Adrenal gland (tissue), 9 donors: ENCODE measurements at regions not wholly inside any gene's neighbourhood (a gene's known extent, or its start where the extent isn't known, plus 50 kb on each side); places are given as distances from the start of the nearest gene placed in this dataset.
"Not testable (repeated sequence)": the region's sequence is repeated elsewhere in the genome, so short reads cannot be mapped to it uniquely, and the experiment has no call there.

Experiments
- DNase-seq, 7 donors: peaks; one replicate each; pipeline ENCODE4 v3.0.0-alpha.2; 2019 to 2020
- H3K27ac ChIP-seq, 5 donors: fragments of 200-600 bp; sonication (generic) in 4 of 5; 1 replicate in 3 of 5; 2 replicates in 2 of 5; pipeline versions ENCODE4 v1.5.1 to v1.8.0; 2016 to 2020; ENCODE audit warnings: mild to moderate bottlenecking in 1 of 5
- H3K27me3 ChIP-seq: fragments of 200-600 bp; 2 replicates; pipeline ENCODE4 v1.8.0; 2021
- H3K36me3 ChIP-seq, 2 donors: fragments of 200-600 bp; replicated peaks in 1 of 2; 1 replicate in 1 of 2; 2 replicates in 1 of 2; pipeline versions ENCODE4 v1.5.1 to v1.8.0; 2018 to 2022
- H3K4me1 ChIP-seq, 2 donors: fragments of 200-600 bp; replicated peaks in 1 of 2; 1 replicate in 1 of 2; 2 replicates in 1 of 2; pipeline versions ENCODE4 v1.5.1 to v1.8.0; 2018 to 2021
- H3K4me3 ChIP-seq, 4 donors: fragments of 200-600 bp; sonication (generic) in 3 of 4; one replicate each; pipeline ENCODE4 v1.5.1; 2016 to 2018
- H3K9me3 ChIP-seq, 3 donors: fragments of 200-600 bp; sonication (generic) in 1 of 3; replicated peaks in 1 of 3; 1 replicate in 2 of 3; 2 replicates in 1 of 3; pipeline versions ENCODE4 v1.5.1 to v1.8.0; 2016 to 2021
- POLR2A ChIP-seq, 2 donors: fragments of 450-650 bp; IDR thresholded peaks; one replicate each; pipeline ENCODE4 v1.6.1; 2017; ENCODE audit warnings: antibody characterized with exemption in 2 of 2, mild to moderate bottlenecking in 2 of 2, moderate library complexity in 1 of 2
- WGBS, 4 donors: extraction: QIAGEN DNeasy Blood & Tissue Kit in 2 of 4; methylation state at CpG; one replicate each; pipeline versions ENCODE4 v1.1.5 to v1.1.7; 2013 to 2017; 5-methylcytosine and 5-hydroxymethylcytosine counted together
- intact Hi-C, 2 donors: fragments of 100-400 bp; cut with DNase I; formaldehyde crosslinking; loops; one replicate each; pipeline versions ENCODE4 v1.14.1 to v1.15.0; 2022 to 2023
- TF ChIP-seq, protein P1 (sequence below), 6 experiments: fragments of 450-650 bp in 4 of 6; fragments of 200-600 bp in 2 of 6; sonication (generic) in 1 of 6; IDR thresholded peaks; 1 replicate in 5 of 6; 2 replicates in 1 of 6; pipeline versions ENCODE4 v1.5.1 to v1.8.0; 2016 to 2021; ENCODE audit warnings: antibody characterized with exemption in 6 of 6, mild to moderate bottlenecking in 2 of 6, moderate library complexity in 1 of 6
- donor health status: healthy with polysubstance abuse.
- donor health status: Bipolar disorder and iron deficiency.
- donor health status: DM: yes; HTN: yes; CAD: no.
- donor health status: DM: no; HTN: no; CAD: no.
- donor health status: DM: no; HTN: no; CAD: no.

DNA sequence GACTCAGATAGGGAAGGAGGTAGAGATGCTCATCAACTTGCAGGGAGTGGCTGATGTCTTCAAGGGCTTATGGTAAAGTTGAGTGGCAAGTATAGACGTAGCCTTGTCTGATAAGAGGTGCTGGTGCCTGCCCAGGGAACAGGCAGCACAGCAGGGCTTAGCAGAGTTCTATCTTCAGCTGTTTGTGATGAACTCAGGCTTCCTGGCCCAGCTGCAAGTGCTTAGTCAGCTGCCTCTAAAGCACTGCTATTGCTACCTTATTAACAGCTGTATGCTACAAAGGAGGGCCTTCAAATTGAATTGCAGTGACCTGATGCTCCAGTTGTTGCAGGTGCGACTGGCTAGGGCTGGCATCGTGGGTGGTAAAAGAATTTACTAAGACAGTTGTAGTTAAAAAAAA is 82.1 kb downstream of the TSN start:
- 70 to 82% (median 79%) methylated on average over 3 of the region's 3 CpGs for WGBS, 4 donors
- no peak overlapping the region for H3K27ac ChIP-seq
- H3K36me3 ChIP-seq, result no peaks in the 10 kb centered on the region

GRCh38 chr2:121838551-121838950 is 83.1 kb downstream of the TSN start:
- Histone ChIP-seq H3K4me3 (no peak overlapping the region), H3K27ac (no peak overlapping the region), H3K27me3 (no peaks in the 10 kb centered on the region), H3K36me3 (no peaks in the 10 kb centered on the region), H3K4me1 (no peaks in the 10 kb centered on the region), H3K9me3 (no peaks in the 10 kb centered on the region)
- intact Hi-C loops, result no loop called here
- TF ChIP-seq, protein P1, sequence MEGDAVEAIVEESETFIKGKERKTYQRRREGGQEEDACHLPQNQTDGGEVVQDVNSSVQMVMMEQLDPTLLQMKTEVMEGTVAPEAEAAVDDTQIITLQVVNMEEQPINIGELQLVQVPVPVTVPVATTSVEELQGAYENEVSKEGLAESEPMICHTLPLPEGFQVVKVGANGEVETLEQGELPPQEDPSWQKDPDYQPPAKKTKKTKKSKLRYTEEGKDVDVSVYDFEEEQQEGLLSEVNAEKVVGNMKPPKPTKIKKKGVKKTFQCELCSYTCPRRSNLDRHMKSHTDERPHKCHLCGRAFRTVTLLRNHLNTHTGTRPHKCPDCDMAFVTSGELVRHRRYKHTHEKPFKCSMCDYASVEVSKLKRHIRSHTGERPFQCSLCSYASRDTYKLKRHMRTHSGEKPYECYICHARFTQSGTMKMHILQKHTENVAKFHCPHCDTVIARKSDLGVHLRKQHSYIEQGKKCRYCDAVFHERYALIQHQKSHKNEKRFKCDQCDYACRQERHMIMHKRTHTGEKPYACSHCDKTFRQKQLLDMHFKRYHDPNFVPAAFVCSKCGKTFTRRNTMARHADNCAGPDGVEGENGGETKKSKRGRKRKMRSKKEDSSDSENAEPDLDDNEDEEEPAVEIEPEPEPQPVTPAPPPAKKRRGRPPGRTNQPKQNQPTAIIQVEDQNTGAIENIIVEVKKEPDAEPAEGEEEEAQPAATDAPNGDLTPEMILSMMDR (IDR thresholded peaks at IDR 0.05), result no peak
- TF ChIP-seq POLR2A (IDR thresholded peaks at IDR 0.05), result no peak
- no peak for DNase-seq
- 83 to 89% (median 85%) methylated on average over 2 of the region's 2 CpGs for WGBS, 4 donors

More for the DNA sequence above, 82.1 kb downstream of the TSN start:
- no peak overlapping the region for H3K4me3 ChIP-seq
- TF ChIP-seq, protein P1 (IDR thresholded peaks at IDR 0.05), result no peak
- TF ChIP-seq POLR2A (IDR thresholded peaks at IDR 0.05), result no peak
- H3K27me3 ChIP-seq, result no peaks in the 10 kb centered on the region
- no peaks in the 10 kb centered on the region for H3K4me1 ChIP-seq
- DNase-seq, result no peak
- H3K9me3 ChIP-seq, result no peaks in the 10 kb centered on the region
- intact Hi-C loops, result no loop called here

DNA sequence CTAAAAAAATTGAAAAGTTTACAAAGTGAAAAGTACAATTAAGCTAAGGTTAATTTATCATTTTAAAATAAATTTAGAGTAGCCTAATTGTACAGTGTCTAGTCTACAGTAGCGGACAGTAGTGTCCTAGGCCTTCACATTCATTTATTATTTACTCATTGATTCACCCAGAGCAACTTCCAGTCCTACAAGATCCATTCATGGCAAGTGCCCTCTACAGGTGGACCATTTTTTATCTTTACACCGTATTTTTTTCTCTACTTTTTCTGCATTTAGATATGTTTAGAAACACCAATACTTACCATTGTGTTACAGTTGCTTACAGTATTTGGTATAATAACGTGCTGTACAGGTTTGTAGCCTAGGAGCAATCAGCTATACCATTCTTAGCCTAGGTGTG is 84.1 kb downstream of the TSN start:
- no peaks in the 10 kb centered on the region for H3K4me1 ChIP-seq
- no peak overlapping the region for H3K4me3 ChIP-seq
- H3K27ac ChIP-seq, result no peak overlapping the region
- WGBS, 4 donors, result 76 to 89% (median 83%) methylated on average over 3 of the region's 3 CpGs
- H3K27me3 ChIP-seq, result no peaks in the 10 kb centered on the region
- no peak for DNase-seq
- TF ChIP-seq POLR2A (IDR thresholded peaks at IDR 0.05), result no peak
- TF ChIP-seq, protein P1 (IDR thresholded peaks at IDR 0.05), result no peak
- no peaks in the 10 kb centered on the region for H3K36me3 ChIP-seq
- intact Hi-C loops, result no loop called here
- no peaks in the 10 kb centered on the region for H3K9me3 ChIP-seq

- TF ChIP-seq, protein P1 (IDR thresholded peaks at IDR 0.05), result no peak
- no peak for TF ChIP-seq POLR2A (IDR thresholded peaks at IDR 0.05)
- intact Hi-C loops, result no loop called here
- DNase-seq, result no peak
- Histone ChIP-seq H3K9me3 (no peaks in the 10 kb centered on the region), H3K27me3 (no peaks in the 10 kb centered on the region), H3K4me3 (no peak overlapping the region), H3K4me1 (no peaks in the 10 kb centered on the region), H3K36me3 (no peaks in the 10 kb centered on the region), H3K27ac (no peak overlapping the region)
- WGBS, 4 donors, result 48 to 74% (median 53%) methylated on average over 2 of the region's 2 CpGs
Measured at GRCh38 chr2:121849236-121849635, 93.8 kb downstream of the TSN start.

DNA sequence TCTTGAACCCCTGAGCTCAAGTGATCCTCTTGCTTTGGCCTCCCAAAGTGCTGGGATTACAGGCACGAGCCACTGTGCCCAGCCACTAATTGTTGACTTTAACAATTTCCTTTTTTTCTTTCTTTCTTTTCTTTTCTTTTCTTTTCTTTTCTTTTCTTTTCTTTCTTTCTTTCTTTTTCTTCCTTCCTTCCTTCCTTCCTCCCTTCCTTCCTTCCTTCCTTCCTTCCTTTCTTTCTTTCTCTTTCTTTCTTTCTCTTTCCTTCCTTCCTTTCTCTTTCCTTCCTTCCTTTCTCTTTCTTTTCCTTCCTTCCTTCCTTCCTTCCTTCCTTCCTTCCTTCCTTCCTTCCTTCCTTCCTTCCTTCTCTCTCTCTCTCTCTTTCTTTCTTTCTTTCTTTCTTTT is 97.7 kb downstream of the TSN start:
- DNase-seq, H3K27me3 ChIP-seq, H3K27ac ChIP-seq, H3K4me1 ChIP-seq, intact Hi-C loops, H3K9me3 ChIP-seq, H3K4me3 ChIP-seq, H3K36me3 ChIP-seq: not testable (repeated sequence)
- WGBS, 4 donors, result 72 to 85% (median 82%) methylated on average over 1 of the region's 1 CpG
